GM23338 (cell line): ENCODE measurements at regions not wholly inside any gene's neighbourhood (a gene's known extent, or its start where the extent isn't known, plus 50 kb on each side); places are given as distances from the start of the nearest gene placed in this dataset.

Experiments used
- ATAC-seq: fragments of 200-7000 bp; cut with Tn5 transposase; 3 replicates; pipeline ENCODE4 v1.9.1; 2020
- DNase-seq: peaks from one replicate; pipeline ENCODE4 v3.0.0-alpha.2; 2015; ENCODE audit warnings: low spot score
- H2AFZ ChIP-seq: fragments of 200-600 bp; sonication (generic); 2 replicates; pipeline ENCODE4 v1.8.0; 2016; ENCODE audit warnings: antibody characterized with exemption, mild to moderate bottlenecking, moderate library complexity
- H3F3A ChIP-seq: fragments of 200-600 bp; sonication (generic); replicated peaks from 2 replicates; pipeline ENCODE4 v1.8.0; 2017; ENCODE audit warnings: antibody characterized with exemption, mixed run types, low read depth
- H3K27ac ChIP-seq: fragments of 200-600 bp; sonication (generic); 2 replicates; pipeline ENCODE4 v1.6.1; 2016; ENCODE audit warnings: low read depth
- H3K27me3 ChIP-seq: fragments of 200-600 bp; sonication (generic); 2 replicates; pipeline ENCODE4 v1.8.0; 2016; ENCODE audit warnings: mild to moderate bottlenecking, mixed run types, moderate library complexity; ENCODE audit not compliant: insufficient read depth
- H3K36me3 ChIP-seq: fragments of 200-600 bp; sonication (generic); 2 replicates; pipeline ENCODE4 v1.8.0; 2016; ENCODE audit warnings: mild to moderate bottlenecking; ENCODE audit not compliant: insufficient read depth
- H3K4me1 ChIP-seq: fragments of 200-600 bp; sonication (generic); 2 replicates; pipeline ENCODE4 v1.8.0; 2016; ENCODE audit warnings: mild to moderate bottlenecking, moderate library complexity; ENCODE audit not compliant: insufficient read depth
- H3K4me2 ChIP-seq: fragments of 200-600 bp; sonication (generic); 2 replicates; pipeline ENCODE4 v1.7.1; 2017; ENCODE audit warnings: mixed run types
- H3K4me3 ChIP-seq: fragments of 200-600 bp; sonication (generic); 2 replicates; pipeline ENCODE4 v1.6.1; 2016; ENCODE audit warnings: mixed run types
- H3K79me2 ChIP-seq: fragments of 200-600 bp; sonication (generic); replicated peaks from 2 replicates; pipeline ENCODE4 v1.8.0; 2017; ENCODE audit warnings: mild to moderate bottlenecking; ENCODE audit not compliant: insufficient read depth
- H3K9me2 ChIP-seq: fragments of 200-600 bp; sonication (generic); 2 replicates; pipeline ENCODE4 v1.8.0; 2017; ENCODE audit not compliant: insufficient read depth
- H4K20me1 ChIP-seq: fragments of 200-600 bp; sonication (generic); replicated peaks from 2 replicates; pipeline ENCODE4 v1.8.0; 2017; ENCODE audit warnings: mild to moderate bottlenecking; ENCODE audit not compliant: insufficient read depth
- H3K27ac Mint-ChIP-seq: 2 replicates; pipeline ENCODE4 v1.8.0; 2020; ENCODE audit warnings: inconsistent platforms, mild to moderate bottlenecking, moderate library complexity, mixed read lengths
- H3K27me3 Mint-ChIP-seq: 3 replicates; pipeline ENCODE4 v1.8.0; 2022; ENCODE audit warnings: low read depth, mild to moderate bottlenecking, moderate library complexity, mixed read lengths, inconsistent platforms; ENCODE audit not compliant: insufficient read depth, poor library complexity
- H3K36me3 Mint-ChIP-seq: 3 replicates; pipeline ENCODE4 v1.8.0; 2021; ENCODE audit warnings: low read depth, mild to moderate bottlenecking, inconsistent platforms, moderate library complexity, mixed read lengths
- H3K4me1 Mint-ChIP-seq: 3 replicates; pipeline ENCODE4 v1.8.0; 2020; ENCODE audit warnings: mild to moderate bottlenecking, inconsistent platforms, mixed read lengths
- H3K4me3 Mint-ChIP-seq: 3 replicates; pipeline ENCODE4 v1.8.0; 2021; ENCODE audit warnings: moderate library complexity, mild to moderate bottlenecking, inconsistent platforms, mixed read lengths
- H3K9me3 Mint-ChIP-seq: 3 replicates; pipeline ENCODE4 v1.8.0; 2020; ENCODE audit warnings: moderate library complexity, mild to moderate bottlenecking, inconsistent platforms, mixed read lengths
- NANOG ChIP-seq: IDR thresholded peaks from 2 replicates; pipeline ENCODE4 v1.6.1; 2016; ENCODE audit warnings: antibody characterized with exemption, borderline replicate concordance
- POLR2AphosphoS5 ChIP-seq: IDR thresholded peaks from 2 replicates; pipeline ENCODE4 v1.6.1; 2016; ENCODE audit warnings: antibody characterized with exemption, low read depth
- ZNF462 ChIP-seq: fragments of 250-450 bp; sonication (Bioruptor Pico); IDR thresholded peaks from 2 replicates; pipeline ENCODE4 v1.5.0; 2020; ENCODE audit warnings: mild to moderate bottlenecking, moderate library complexity
- TF ChIP-seq, protein P1 (sequence below): IDR thresholded peaks from one replicate; pipeline ENCODE4 v1.6.1; 2018; ENCODE audit warnings: antibody characterized with exemption; ENCODE audit not compliant: unreplicated experiment

DNA sequence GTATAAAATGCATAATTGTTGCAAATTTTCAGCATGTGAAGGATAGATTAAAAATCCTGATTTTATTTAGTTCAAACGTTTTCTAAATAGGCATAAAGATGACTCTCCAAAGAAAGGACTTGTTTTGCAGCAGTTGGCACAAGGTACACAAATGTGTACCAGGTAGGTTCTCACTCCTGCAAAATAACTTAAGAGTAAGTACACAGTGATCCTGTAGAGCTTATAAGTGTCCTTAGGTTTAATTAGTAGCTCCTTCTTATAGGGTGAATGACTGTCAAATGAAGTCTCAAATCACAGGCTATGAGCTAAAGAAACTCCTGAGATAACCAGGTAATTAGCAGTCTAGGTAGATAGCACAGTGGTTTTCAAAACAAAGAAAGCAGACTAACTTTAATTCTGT lies 330.6 kb upstream of the MDGA2 start (continued):
- TF ChIP-seq ZNF462 (no peak), NANOG (no peak), POLR2AphosphoS5 (no peak)

- H3K36me3 Mint-ChIP-seq: no peaks in the 10 kb centered on the region
- no peaks in the 10 kb centered on the region for H3K27me3 Mint-ChIP-seq
- no peak overlapping the region for H3K4me2 ChIP-seq
- no peaks in the 10 kb centered on the region for H3K79me2 ChIP-seq
- H3K27ac ChIP-seq: no peak overlapping the region
- H3K4me1 Mint-ChIP-seq: no peaks in the 10 kb centered on the region; the same call in 2 of the 3 replicates
- H4K20me1 ChIP-seq: no peaks in the 10 kb centered on the region
- H3K27me3 ChIP-seq: no peaks in the 10 kb centered on the region
- no peaks in the 10 kb centered on the region for H3K9me3 Mint-ChIP-seq
- H3K4me3 Mint-ChIP-seq: no peak overlapping the region
- H3K4me3 ChIP-seq: no peak overlapping the region
- H3K27ac Mint-ChIP-seq: no peak overlapping the region
- H3K9me2 ChIP-seq: no peaks in the 10 kb centered on the region; the same call in 1 of the 2 replicates
- H2AFZ ChIP-seq: no peak overlapping the region
- TF ChIP-seq, protein P1, sequence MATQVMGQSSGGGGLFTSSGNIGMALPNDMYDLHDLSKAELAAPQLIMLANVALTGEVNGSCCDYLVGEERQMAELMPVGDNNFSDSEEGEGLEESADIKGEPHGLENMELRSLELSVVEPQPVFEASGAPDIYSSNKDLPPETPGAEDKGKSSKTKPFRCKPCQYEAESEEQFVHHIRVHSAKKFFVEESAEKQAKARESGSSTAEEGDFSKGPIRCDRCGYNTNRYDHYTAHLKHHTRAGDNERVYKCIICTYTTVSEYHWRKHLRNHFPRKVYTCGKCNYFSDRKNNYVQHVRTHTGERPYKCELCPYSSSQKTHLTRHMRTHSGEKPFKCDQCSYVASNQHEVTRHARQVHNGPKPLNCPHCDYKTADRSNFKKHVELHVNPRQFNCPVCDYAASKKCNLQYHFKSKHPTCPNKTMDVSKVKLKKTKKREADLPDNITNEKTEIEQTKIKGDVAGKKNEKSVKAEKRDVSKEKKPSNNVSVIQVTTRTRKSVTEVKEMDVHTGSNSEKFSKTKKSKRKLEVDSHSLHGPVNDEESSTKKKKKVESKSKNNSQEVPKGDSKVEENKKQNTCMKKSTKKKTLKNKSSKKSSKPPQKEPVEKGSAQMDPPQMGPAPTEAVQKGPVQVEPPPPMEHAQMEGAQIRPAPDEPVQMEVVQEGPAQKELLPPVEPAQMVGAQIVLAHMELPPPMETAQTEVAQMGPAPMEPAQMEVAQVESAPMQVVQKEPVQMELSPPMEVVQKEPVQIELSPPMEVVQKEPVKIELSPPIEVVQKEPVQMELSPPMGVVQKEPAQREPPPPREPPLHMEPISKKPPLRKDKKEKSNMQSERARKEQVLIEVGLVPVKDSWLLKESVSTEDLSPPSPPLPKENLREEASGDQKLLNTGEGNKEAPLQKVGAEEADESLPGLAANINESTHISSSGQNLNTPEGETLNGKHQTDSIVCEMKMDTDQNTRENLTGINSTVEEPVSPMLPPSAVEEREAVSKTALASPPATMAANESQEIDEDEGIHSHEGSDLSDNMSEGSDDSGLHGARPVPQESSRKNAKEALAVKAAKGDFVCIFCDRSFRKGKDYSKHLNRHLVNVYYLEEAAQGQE: no peak
- H3K4me1 ChIP-seq: no peaks in the 10 kb centered on the region
- no peaks in the 10 kb centered on the region for H3K36me3 ChIP-seq
- DNase-seq (no peak), ATAC-seq (no peak)
- H3F3A ChIP-seq: no peaks in the 10 kb centered on the region
Observed at GRCh38 chr14:47993883-47994282, 318.5 kb upstream of the MDGA2 start.
